ENCODE measurements at regions not wholly inside any gene's neighbourhood (a gene's known extent, or its start where the extent isn't known, plus 50 kb on each side); places are given as distances from the start of the nearest gene placed in this dataset.

- TF ChIP-seq EZH2phosphoT487 (IDR thresholded peaks at IDR 0.05; ENCODE audit: low read length) (no peak), CTCF (IDR thresholded peaks at IDR 0.05; ENCODE audit: low read length) (no peak), EZH2 (optimal IDR thresholded peaks at IDR 0.05; ENCODE audit: low read depth, low read length) (no peak)
These were observed 186.0 kb upstream of the MMS22L start for GRCh38 chr6:97468981-97469380.

Measured in MM.1S (cell line).